ENCODE measurements at regions not wholly inside any gene's neighbourhood (a gene's known extent, or its start where the extent isn't known, plus 50 kb on each side); places are given as distances from the start of the nearest gene placed in this dataset.

- TF ChIP-seq, protein P1, sequence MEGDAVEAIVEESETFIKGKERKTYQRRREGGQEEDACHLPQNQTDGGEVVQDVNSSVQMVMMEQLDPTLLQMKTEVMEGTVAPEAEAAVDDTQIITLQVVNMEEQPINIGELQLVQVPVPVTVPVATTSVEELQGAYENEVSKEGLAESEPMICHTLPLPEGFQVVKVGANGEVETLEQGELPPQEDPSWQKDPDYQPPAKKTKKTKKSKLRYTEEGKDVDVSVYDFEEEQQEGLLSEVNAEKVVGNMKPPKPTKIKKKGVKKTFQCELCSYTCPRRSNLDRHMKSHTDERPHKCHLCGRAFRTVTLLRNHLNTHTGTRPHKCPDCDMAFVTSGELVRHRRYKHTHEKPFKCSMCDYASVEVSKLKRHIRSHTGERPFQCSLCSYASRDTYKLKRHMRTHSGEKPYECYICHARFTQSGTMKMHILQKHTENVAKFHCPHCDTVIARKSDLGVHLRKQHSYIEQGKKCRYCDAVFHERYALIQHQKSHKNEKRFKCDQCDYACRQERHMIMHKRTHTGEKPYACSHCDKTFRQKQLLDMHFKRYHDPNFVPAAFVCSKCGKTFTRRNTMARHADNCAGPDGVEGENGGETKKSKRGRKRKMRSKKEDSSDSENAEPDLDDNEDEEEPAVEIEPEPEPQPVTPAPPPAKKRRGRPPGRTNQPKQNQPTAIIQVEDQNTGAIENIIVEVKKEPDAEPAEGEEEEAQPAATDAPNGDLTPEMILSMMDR (IDR thresholded peaks at IDR 0.05), result no peak
- no peak for TF ChIP-seq POLR2A (IDR thresholded peaks at IDR 0.05)
These were observed 59.5 kb upstream of the CD28 start for GRCh38 chr2:203646961-203647360.
